ENCODE measurements at regions not wholly inside any gene's neighbourhood (a gene's known extent, or its start where the extent isn't known, plus 50 kb on each side); places are given as distances from the start of the nearest gene placed in this dataset.
A peak's percentile ranks its signal among the peaks of the same experiment; 100 is the strongest.

- no peaks in the 10 kb centered on the region for H3K4me1 Mint-ChIP-seq (ENCODE audit: low read depth in 2 of 2)
- ATAC-seq (peak; percentile 41), DNase-seq (ENCODE audit: low spot score) (no peak)
- H3K36me3 Mint-ChIP-seq, result no peaks in the 10 kb centered on the region
- H3K27me3 Mint-ChIP-seq, result peaks cover 5 to 6% of the 10 kb centered on the region in 2 donors
- no peak overlapping the region for H3K27ac Mint-ChIP-seq
- no peak overlapping the region for H3K4me3 Mint-ChIP-seq
- H3K9me3 Mint-ChIP-seq, result no peaks in the 10 kb centered on the region
Observed at GRCh38 chr6:43912598-43913371, 142.8 kb downstream of the VEGFA start.

- no peak for ATAC-seq
- H3K9me3 Mint-ChIP-seq, result no peaks in the 10 kb centered on the region
- no peaks in the 10 kb centered on the region for H3K4me1 Mint-ChIP-seq (ENCODE audit: low read depth in 2 of 2)
- peaks cover 0 to 6% of the 10 kb centered on the region in 2 donors for H3K27me3 Mint-ChIP-seq
- H3K4me3 Mint-ChIP-seq, result no peak overlapping the region
- DNase-seq (ENCODE audit: low spot score), result no peak
- no peak overlapping the region for H3K27ac Mint-ChIP-seq
- no peaks in the 10 kb centered on the region for H3K36me3 Mint-ChIP-seq
Observed at GRCh38 chr6:43912116-43912577, 142.1 kb downstream of the VEGFA start.

- DNase-seq (ENCODE audit: low spot score), result no peak
- Mint-ChIP-seq H3K4me3 (no peak overlapping the region), H3K36me3 (no peaks in the 10 kb centered on the region)
Observed at GRCh38 chr6:43911354-43912115, 141.5 kb downstream of the VEGFA start.

GRCh38 chr6:43910638-43911353 lies 140.8 kb downstream of the VEGFA start:
- DNase-seq (ENCODE audit: low spot score) (no peak), ATAC-seq (no peak)
- H3K36me3 Mint-ChIP-seq, result no peaks in the 10 kb centered on the region
- H3K27ac Mint-ChIP-seq, result no peak overlapping the region
- no peaks in the 10 kb centered on the region for H3K4me1 Mint-ChIP-seq (ENCODE audit: low read depth in 2 of 2)
- no peak overlapping the region for H3K4me3 Mint-ChIP-seq
- H3K9me3 Mint-ChIP-seq, result no peaks in the 10 kb centered on the region
- peaks cover 0 to 6% of the 10 kb centered on the region in 2 donors for H3K27me3 Mint-ChIP-seq

More at GRCh38 chr6:43911354-43912115, 141.5 kb downstream of the VEGFA start:
- peaks cover 0 to 6% of the 10 kb centered on the region in 2 donors for H3K27me3 Mint-ChIP-seq
- no peaks in the 10 kb centered on the region for H3K9me3 Mint-ChIP-seq
- no peaks in the 10 kb centered on the region for H3K4me1 Mint-ChIP-seq (ENCODE audit: low read depth in 2 of 2)
- ATAC-seq, result no peak
- no peak overlapping the region for H3K27ac Mint-ChIP-seq

GRCh38 chr6:43910149-43910637 lies 140.2 kb downstream of the VEGFA start:
- DNase-seq (ENCODE audit: low spot score) (no peak), ATAC-seq (no peak)
- no peaks in the 10 kb centered on the region for H3K4me1 Mint-ChIP-seq (ENCODE audit: low read depth in 2 of 2)
- H3K4me3 Mint-ChIP-seq, result no peak overlapping the region
- H3K36me3 Mint-ChIP-seq, result no peaks in the 10 kb centered on the region
- no peak overlapping the region for H3K27ac Mint-ChIP-seq
- no peaks in the 10 kb centered on the region for H3K9me3 Mint-ChIP-seq
- H3K27me3 Mint-ChIP-seq, result peaks cover 0 to 7% of the 10 kb centered on the region in 2 donors

- DNase-seq (ENCODE audit: low spot score) (no peak), ATAC-seq (no peak)
Observed at GRCh38 chr6:43909474-43910148, 139.6 kb downstream of the VEGFA start.

GRCh38 chr6:43907789-43908472 lies 137.9 kb downstream of the VEGFA start:
- H3K27ac Mint-ChIP-seq, result no peak overlapping the region
- H3K4me3 Mint-ChIP-seq, result no peak overlapping the region
- H3K36me3 Mint-ChIP-seq, result no peaks in the 10 kb centered on the region
- peaks cover 0 to 7% of the 10 kb centered on the region in 2 donors for H3K27me3 Mint-ChIP-seq
- H3K4me1 Mint-ChIP-seq (ENCODE audit: low read depth in 2 of 2), result no peaks in the 10 kb centered on the region
- DNase-seq (ENCODE audit: low spot score) (no peak), ATAC-seq (no peak)
- no peaks in the 10 kb centered on the region for H3K9me3 Mint-ChIP-seq

More at GRCh38 chr6:43909474-43910148, 139.6 kb downstream of the VEGFA start:
- H3K36me3 Mint-ChIP-seq, result no peaks in the 10 kb centered on the region
- no peak overlapping the region for H3K4me3 Mint-ChIP-seq
- peaks cover 0 to 7% of the 10 kb centered on the region in 2 donors for H3K27me3 Mint-ChIP-seq
- no peaks in the 10 kb centered on the region for H3K4me1 Mint-ChIP-seq (ENCODE audit: low read depth in 2 of 2)
- no peak overlapping the region for H3K27ac Mint-ChIP-seq
- no peaks in the 10 kb centered on the region for H3K9me3 Mint-ChIP-seq

- H3K36me3 Mint-ChIP-seq, result no peaks in the 10 kb centered on the region
- no peak overlapping the region for H3K4me3 Mint-ChIP-seq
- DNase-seq (ENCODE audit: low spot score) (no peak), ATAC-seq (no peak)
- H3K9me3 Mint-ChIP-seq, result no peaks in the 10 kb centered on the region
- no peaks in the 10 kb centered on the region for H3K4me1 Mint-ChIP-seq (ENCODE audit: low read depth in 2 of 2)
- H3K27ac Mint-ChIP-seq, result no peak overlapping the region
- peaks cover 0 to 7% of the 10 kb centered on the region in 2 donors for H3K27me3 Mint-ChIP-seq
Observed at GRCh38 chr6:43907312-43907711, 137.3 kb downstream of the VEGFA start.

- peaks cover 0 to 7% of the 10 kb centered on the region in 2 donors for H3K27me3 Mint-ChIP-seq
- H3K9me3 Mint-ChIP-seq, result no peaks in the 10 kb centered on the region
- DNase-seq (ENCODE audit: low spot score) (no peak), ATAC-seq (no peak)
- no peaks in the 10 kb centered on the region for H3K36me3 Mint-ChIP-seq
- H3K27ac Mint-ChIP-seq, result no peak overlapping the region
- H3K4me3 Mint-ChIP-seq, result no peak overlapping the region
- no peaks in the 10 kb centered on the region for H3K4me1 Mint-ChIP-seq (ENCODE audit: low read depth in 2 of 2)
Observed at GRCh38 chr6:43904311-43905123, 134.5 kb downstream of the VEGFA start.

- no peaks in the 10 kb centered on the region for H3K36me3 Mint-ChIP-seq
- H3K27ac Mint-ChIP-seq, result no peak overlapping the region
- H3K4me3 Mint-ChIP-seq, result no peak overlapping the region
- H3K4me1 Mint-ChIP-seq (ENCODE audit: low read depth in 2 of 2), result no peaks in the 10 kb centered on the region
- H3K9me3 Mint-ChIP-seq, result no peaks in the 10 kb centered on the region
- DNase-seq (ENCODE audit: low spot score) (no peak), ATAC-seq (no peak)
- H3K27me3 Mint-ChIP-seq, result peaks cover 0 to 7% of the 10 kb centered on the region in 2 donors
Observed at GRCh38 chr6:43903739-43904290, 133.8 kb downstream of the VEGFA start.

- ATAC-seq (no peak), DNase-seq (ENCODE audit: low spot score) (no peak)
- H3K27ac Mint-ChIP-seq, result no peak overlapping the region
- H3K9me3 Mint-ChIP-seq, result no peaks in the 10 kb centered on the region
- H3K4me1 Mint-ChIP-seq (ENCODE audit: low read depth in 2 of 2), result no peaks in the 10 kb centered on the region
- no peaks in the 10 kb centered on the region for H3K36me3 Mint-ChIP-seq
- no peak overlapping the region for H3K4me3 Mint-ChIP-seq
- H3K27me3 Mint-ChIP-seq, result peaks cover 0 to 4% of the 10 kb centered on the region in 2 donors
Observed at GRCh38 chr6:43901733-43902230, 131.8 kb downstream of the VEGFA start.
